ENCODE measurements at regions not wholly inside any gene's neighbourhood (a gene's known extent, or its start where the extent isn't known, plus 50 kb on each side); places are given as distances from the start of the nearest gene placed in this dataset.
"Not testable (repeated sequence)": the region's sequence is repeated elsewhere in the genome, so short reads cannot be mapped to it uniquely, and the experiment has no call there.

GRCh38 chr4:62683799-62684566 is 1483.9 kb downstream of the ADGRL3 start:
- DNase-seq (ENCODE audit: low read depth in 2 of 2), result no peak

GRCh38 chr4:62676962-62677361 is 1476.8 kb downstream of the ADGRL3 start:
- DNase-seq (ENCODE audit: low read depth in 2 of 2), result no peak

GRCh38 chr4:62670514-62670913 is 1470.4 kb downstream of the ADGRL3 start:
- DNase-seq (ENCODE audit: low read depth in 2 of 2), result no peak

- no peak for DNase-seq (ENCODE audit: low read depth in 2 of 2)
Measured at GRCh38 chr4:62661821-62662220, 1461.7 kb downstream of the ADGRL3 start.

- DNase-seq (ENCODE audit: low read depth in 2 of 2), result no peak
Measured at GRCh38 chr4:62656006-62656405, 1455.9 kb downstream of the ADGRL3 start.

GRCh38 chr4:62644372-62644771 is 1444.2 kb downstream of the ADGRL3 start:
- DNase-seq (ENCODE audit: low read depth in 2 of 2), result no peak

GRCh38 chr4:62640296-62640695 is 1440.2 kb downstream of the ADGRL3 start:
- DNase-seq (ENCODE audit: low read depth in 2 of 2), result no peak

- no peak for DNase-seq (ENCODE audit: low read depth in 2 of 2)
Measured at GRCh38 chr4:62627671-62628070, 1427.5 kb downstream of the ADGRL3 start.

- DNase-seq (ENCODE audit: low read depth in 2 of 2), result no peak
Measured at GRCh38 chr4:62627141-62627540, 1427.0 kb downstream of the ADGRL3 start.

- DNase-seq (ENCODE audit: low read depth in 2 of 2), result no peak
Measured at GRCh38 chr4:62622089-62622488, 1422.0 kb downstream of the ADGRL3 start.

- no peak for DNase-seq (ENCODE audit: low read depth in 2 of 2)
Measured at GRCh38 chr4:62619971-62620370, 1419.8 kb downstream of the ADGRL3 start.

- DNase-seq (ENCODE audit: low read depth in 2 of 2), result no peak
Measured at GRCh38 chr4:62618042-62618441, 1417.9 kb downstream of the ADGRL3 start.

GRCh38 chr4:62601737-62602136 is 1401.6 kb downstream of the ADGRL3 start:
- DNase-seq (ENCODE audit: low read depth in 2 of 2), result no peak

- DNase-seq (ENCODE audit: low read depth in 2 of 2), result not testable (repeated sequence)
Measured at GRCh38 chr4:62595265-62595664, 1395.1 kb downstream of the ADGRL3 start.

- no peak for DNase-seq (ENCODE audit: low read depth in 2 of 2)
Measured at GRCh38 chr4:62591756-62592155, 1391.6 kb downstream of the ADGRL3 start.

GRCh38 chr4:62588671-62589070 is 1388.5 kb downstream of the ADGRL3 start:
- no peak for DNase-seq (ENCODE audit: low read depth in 2 of 2)

GRCh38 chr4:62571494-62571893 is 1371.4 kb downstream of the ADGRL3 start:
- DNase-seq (ENCODE audit: low read depth in 2 of 2), result no peak

GRCh38 chr4:62560858-62561257 is 1360.7 kb downstream of the ADGRL3 start:
- DNase-seq (ENCODE audit: low read depth in 2 of 2), result no peak

- no peak for DNase-seq (ENCODE audit: low read depth in 2 of 2)
Measured at GRCh38 chr4:62550121-62550520, 1350.0 kb downstream of the ADGRL3 start.

- no peak for DNase-seq (ENCODE audit: low read depth in 2 of 2)
Measured at GRCh38 chr4:62549601-62550000, 1349.5 kb downstream of the ADGRL3 start.

GRCh38 chr4:62548765-62549164 is 1348.6 kb downstream of the ADGRL3 start:
- no peak for DNase-seq (ENCODE audit: low read depth in 2 of 2)

- DNase-seq (ENCODE audit: low read depth in 2 of 2), result no peak
Measured at GRCh38 chr4:62548108-62548524, 1348.0 kb downstream of the ADGRL3 start.

GRCh38 chr4:62544428-62544827 is 1344.3 kb downstream of the ADGRL3 start:
- DNase-seq (ENCODE audit: low read depth in 2 of 2), result no peak

GRCh38 chr4:62543002-62543401 is 1342.9 kb downstream of the ADGRL3 start:
- no peak for DNase-seq (ENCODE audit: low read depth in 2 of 2)
